GM19351 (cell line): ENCODE measurements at regions not wholly inside any gene's neighbourhood (a gene's known extent, or its start where the extent isn't known, plus 50 kb on each side); places are given as distances from the start of the nearest gene placed in this dataset.
"Not testable (repeated sequence)": the region's sequence is repeated elsewhere in the genome, so short reads cannot be mapped to it uniquely, and the experiment has no call there.

Source experiments
- ATAC-seq: cut with Tn5 transposase; IDR thresholded peaks from one replicate; pipeline ENCODE4 v1.9.1; 2021; ENCODE audit warnings: mild to moderate bottlenecking, moderate library complexity; ENCODE audit not compliant: unreplicated experiment

DNA sequence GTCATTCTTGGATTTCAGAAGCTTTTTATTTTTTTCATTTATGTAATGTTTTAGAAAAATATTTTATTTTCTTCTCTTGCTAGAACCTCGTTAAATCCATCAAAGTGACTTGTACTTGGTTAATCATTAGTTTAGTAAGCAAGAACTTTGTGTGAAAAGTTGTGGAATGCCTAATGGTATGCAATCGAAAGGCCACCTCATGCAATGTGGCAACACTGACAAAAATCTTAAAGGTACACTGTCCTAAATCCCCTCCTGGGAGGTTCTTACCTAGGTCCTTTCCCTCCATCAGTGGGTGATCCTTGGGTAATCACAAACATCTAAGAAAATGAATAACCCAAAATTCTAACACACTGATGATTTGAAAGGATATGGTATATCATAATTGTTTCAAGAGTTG is 304.2 kb downstream of the DNAH5 start:
- ATAC-seq, result no peak

GRCh38 chr5:13632676-13633075 is 311.8 kb downstream of the DNAH5 start:
- ATAC-seq, result no peak

- no peak for ATAC-seq
These were observed 315.3 kb downstream of the DNAH5 start for GRCh38 chr5:13629218-13629617.

GRCh38 chr5:13627673-13628454 is 316.6 kb downstream of the DNAH5 start:
- no peak for ATAC-seq

- no peak for ATAC-seq
These were observed 318.8 kb downstream of the DNAH5 start for GRCh38 chr5:13625616-13626198.

- ATAC-seq, result no peak
These were observed 320.0 kb downstream of the DNAH5 start for GRCh38 chr5:13624283-13625074.

GRCh38 chr5:13613621-13614020 is 330.9 kb downstream of the DNAH5 start:
- no peak for ATAC-seq

DNA sequence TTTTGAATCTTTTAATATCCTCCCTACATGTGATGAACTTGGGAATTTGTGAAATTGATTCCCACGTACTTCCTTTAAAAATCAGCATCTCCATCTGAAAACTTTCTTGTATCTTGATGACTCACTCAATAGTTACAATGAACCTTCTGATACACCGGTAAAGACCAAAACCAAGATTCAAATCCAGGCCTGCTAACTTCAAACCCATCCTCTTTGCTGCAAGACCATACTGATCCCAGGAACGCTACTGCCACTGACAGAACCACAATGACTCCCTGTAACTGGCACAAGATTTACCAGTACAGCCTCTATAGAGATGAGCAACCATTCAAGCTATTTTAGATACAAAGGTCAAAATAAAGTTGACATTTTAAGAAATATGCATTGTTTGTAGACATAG is 332.9 kb downstream of the DNAH5 start:
- no peak for ATAC-seq

DNA sequence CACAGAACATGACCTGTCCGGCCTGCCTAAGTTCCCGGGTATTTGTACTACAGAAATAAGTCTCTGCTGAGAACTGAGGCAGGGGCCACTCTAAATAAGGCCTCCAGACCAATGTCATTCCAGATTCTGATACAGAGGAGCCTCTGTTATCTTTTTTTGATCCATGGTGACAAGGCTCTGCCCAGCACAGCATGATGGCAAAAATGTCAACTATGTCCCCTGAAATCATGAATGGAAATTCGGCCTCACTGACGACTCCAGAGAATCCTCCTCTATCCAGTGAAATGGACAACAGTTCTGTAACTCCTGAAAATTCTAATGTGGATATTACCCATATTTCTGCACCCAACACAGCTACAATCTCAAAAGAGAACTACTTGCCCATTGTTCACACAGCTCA is 335.0 kb downstream of the DNAH5 start:
- no peak for ATAC-seq

GRCh38 chr5:13606051-13606450 is 338.4 kb downstream of the DNAH5 start:
- no peak for ATAC-seq

GRCh38 chr5:13601112-13601511 is 343.4 kb downstream of the DNAH5 start:
- ATAC-seq, result no peak

- no peak for ATAC-seq
These were observed 348.5 kb downstream of the DNAH5 start for GRCh38 chr5:13595978-13596377.

GRCh38 chr5:13591621-13592020 is 352.9 kb downstream of the DNAH5 start:
- ATAC-seq, result no peak

DNA sequence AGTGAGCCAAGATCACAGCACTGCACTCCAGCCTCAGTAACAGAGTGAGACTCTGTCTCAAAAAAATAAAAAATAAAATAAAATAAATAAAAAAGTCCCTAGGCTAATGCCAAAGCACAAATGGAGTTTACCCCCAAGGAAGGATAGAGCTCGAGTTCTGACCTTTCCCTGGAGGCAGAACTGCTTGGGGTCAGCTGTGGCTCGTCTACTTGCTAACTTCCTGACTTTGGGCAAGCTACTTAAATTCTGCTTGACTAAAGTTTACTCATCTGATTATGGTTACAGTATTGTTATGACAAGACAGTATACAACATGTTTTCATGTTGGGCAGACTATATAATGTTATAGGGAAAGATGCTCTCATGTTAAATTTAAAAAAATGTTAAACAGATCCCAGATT is 359.2 kb downstream of the DNAH5 start:
- ATAC-seq, result no peak

- ATAC-seq, result no peak
These were observed 362.6 kb downstream of the DNAH5 start for GRCh38 chr5:13581914-13582313.

DNA sequence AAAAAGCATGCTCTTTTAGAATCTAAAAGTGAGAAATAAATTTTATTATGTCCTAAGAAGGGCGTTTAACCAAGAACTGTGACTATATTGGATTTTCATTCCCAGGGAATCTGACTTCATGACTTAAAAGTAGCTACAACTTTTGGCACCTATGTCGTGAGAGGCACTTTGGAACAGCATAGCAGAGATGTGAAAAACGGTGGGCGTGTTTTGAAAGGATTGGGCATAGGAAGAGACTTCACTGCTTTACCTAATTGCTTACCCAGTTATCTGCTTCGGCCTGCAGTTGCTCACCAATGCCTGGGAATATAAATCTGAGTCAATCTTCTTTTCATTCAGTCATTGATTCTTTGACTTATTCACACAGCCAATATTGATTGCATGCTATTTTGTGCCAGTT is 363.4 kb downstream of the DNAH5 start:
- no peak for ATAC-seq

- no peak for ATAC-seq
These were observed 364.4 kb downstream of the DNAH5 start for GRCh38 chr5:13580058-13580457.

DNA sequence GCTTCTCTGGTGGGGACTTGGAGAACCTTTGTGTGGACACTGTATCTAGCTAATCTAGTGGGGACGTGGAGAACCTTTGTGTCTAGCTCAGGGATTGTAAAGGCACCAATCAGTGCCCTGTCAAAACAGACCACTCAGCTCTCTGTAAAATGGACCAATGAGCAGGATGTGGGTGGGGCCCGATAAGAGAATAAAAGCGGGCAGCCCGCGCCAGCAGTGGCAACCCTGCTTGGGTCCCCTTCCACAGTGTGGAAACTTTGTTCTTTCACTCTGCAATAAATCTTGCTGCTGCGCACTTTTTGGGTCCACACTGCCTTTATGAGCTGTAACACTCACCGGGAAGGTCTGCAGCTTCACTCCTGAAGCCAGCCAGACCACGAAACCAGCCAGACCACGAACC is 365.4 kb downstream of the DNAH5 start:
- ATAC-seq, result not testable (repeated sequence)

- ATAC-seq, result not testable (repeated sequence)
These were observed 366.0 kb downstream of the DNAH5 start for GRCh38 chr5:13578311-13579039.

DNA sequence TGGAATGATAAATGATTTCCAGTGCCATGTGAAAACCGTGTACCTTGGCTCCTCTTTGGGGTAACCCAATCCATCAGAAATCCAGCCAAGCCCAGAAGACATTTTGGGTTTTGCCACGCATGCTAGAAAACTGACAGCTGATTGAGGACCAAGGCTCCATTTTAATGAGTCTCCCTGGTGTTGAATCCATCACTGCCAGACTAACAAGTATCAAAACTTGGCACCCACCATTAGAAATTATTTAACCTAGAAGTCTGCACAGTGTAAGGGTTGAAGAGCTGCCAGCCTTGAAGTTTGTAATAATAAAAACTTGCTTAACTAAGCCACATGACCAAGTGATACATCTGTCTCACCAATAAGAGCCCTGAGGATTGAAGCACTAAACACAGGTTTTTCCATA is 369.9 kb downstream of the DNAH5 start:
- no peak for ATAC-seq

DNA sequence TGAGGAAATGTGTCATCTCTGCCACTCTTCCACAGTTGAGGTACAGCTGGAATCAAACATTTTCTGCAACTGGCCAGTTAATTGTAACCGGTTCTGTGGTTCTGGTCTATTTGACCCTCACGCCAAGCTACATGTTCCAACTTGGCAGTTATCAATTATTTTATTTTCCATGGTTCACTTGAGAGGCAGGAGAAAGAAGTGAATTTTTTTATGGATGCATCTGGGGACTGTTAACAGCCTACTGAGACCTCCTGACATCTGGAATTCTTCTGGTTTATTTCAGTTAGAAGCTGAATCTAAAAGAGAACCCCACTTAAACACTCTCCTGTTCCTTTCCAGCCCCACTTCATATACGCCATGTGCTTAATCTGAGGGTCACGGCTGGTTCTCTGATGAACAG is 372.3 kb downstream of the DNAH5 start:
- no peak for ATAC-seq
